Calu3 (cell line): ENCODE measurements at regions not wholly inside any gene's neighbourhood (a gene's known extent, or its start where the extent isn't known, plus 50 kb on each side); places are given as distances from the start of the nearest gene placed in this dataset.
A peak's percentile ranks its signal among the peaks of the same experiment; 100 is the strongest.

ENCODE experiments used
- BruUV-seq: library from RNA; stranded (reverse); fragments of 400-500 nt; replicated peaks from 2 replicates; lab custom pipeline; 2021; lab: Mats Ljungman, UMichigan
- CTCF ChIA-PET: fragments of 300-600 bp; sonication (Branson Sonifier 250); formaldehyde crosslinking; loops from one replicate; lab custom pipeline; 2022; ENCODE audit warnings: antibody characterized with exemption; lab: Charles Lee
- DNase-seq: peaks from one replicate; pipeline ENCODE4 v3.0.0; 2022
- H3K27ac Mint-ChIP-seq: one replicate; pipeline ENCODE4 v1.8.0; 2022; ENCODE audit warnings: mixed read lengths; ENCODE audit not compliant: unreplicated experiment
- H3K27me3 Mint-ChIP-seq: one replicate; pipeline ENCODE4 v1.8.0; 2022; ENCODE audit warnings: mixed read lengths; ENCODE audit not compliant: unreplicated experiment
- H3K36me3 Mint-ChIP-seq: one replicate; pipeline ENCODE4 v1.8.0; 2022; ENCODE audit warnings: mild to moderate bottlenecking, moderate library complexity, mixed read lengths; ENCODE audit not compliant: insufficient read depth, unreplicated experiment
- H3K4me1 Mint-ChIP-seq: one replicate; pipeline ENCODE4 v1.8.0; 2022; ENCODE audit warnings: mild to moderate bottlenecking, low read depth, mixed read lengths; ENCODE audit not compliant: unreplicated experiment
- H3K4me3 Mint-ChIP-seq: one replicate; pipeline ENCODE4 v1.8.0; 2022; ENCODE audit warnings: mild to moderate bottlenecking, low read depth, moderate library complexity, mixed read lengths; ENCODE audit not compliant: unreplicated experiment
- H3K9me3 Mint-ChIP-seq: one replicate; pipeline ENCODE4 v1.8.0; 2022; ENCODE audit warnings: low read depth, mixed read lengths; ENCODE audit not compliant: unreplicated experiment
- intact Hi-C: fragments of 100-400 bp; cut with micrococcal nuclease; formaldehyde crosslinking; loops from one replicate; pipeline ENCODE4 v1.10.0; 2022; ENCODE audit not compliant: unreplicated experiment
- TF ChIP-seq, protein P1 (sequence below): fragments of 200-600 bp; IDR thresholded peaks from one replicate; pipeline ENCODE4 v1.8.0; 2022; ENCODE audit warnings: antibody characterized with exemption; ENCODE audit not compliant: unreplicated experiment

DNA sequence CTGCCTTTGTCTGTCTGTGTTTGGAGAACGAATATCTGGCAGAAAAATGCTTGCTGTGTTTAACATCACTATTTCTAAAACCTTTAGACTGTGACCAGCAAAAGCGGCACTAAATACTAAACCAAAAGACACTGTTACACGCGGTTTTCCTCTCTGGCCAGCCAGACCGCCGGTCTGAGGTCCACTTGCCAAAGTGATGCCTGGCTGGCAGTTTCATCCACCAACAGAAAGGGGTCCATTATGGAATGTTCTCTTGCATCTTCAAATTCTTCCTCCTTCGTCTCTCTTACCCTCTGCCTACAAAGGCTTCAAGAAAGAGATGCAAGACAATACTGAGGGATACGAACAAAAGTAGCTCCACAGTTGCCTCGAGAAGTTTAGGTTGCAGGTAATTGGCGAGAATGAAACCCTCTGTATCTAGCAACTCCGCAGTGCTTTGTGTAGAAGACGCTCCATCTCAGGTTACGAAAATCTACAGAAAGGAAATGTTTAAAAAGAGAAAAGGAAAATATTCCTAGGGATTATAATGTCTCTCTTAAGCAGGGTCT is 176.6 kb downstream of the TRIM27 start:
- peaks cover 12% of the 10 kb centered on the region for H3K4me1 Mint-ChIP-seq
- CTCF ChIA-PET = interaction anchor here (0.9 to 1.4 kb wide), 4 partner anchors 11 to 90 kb away, joined by 4 to 6 read pairs (median 4); no protein-coding TSS in a partner anchor
- TF ChIP-seq, protein P1, sequence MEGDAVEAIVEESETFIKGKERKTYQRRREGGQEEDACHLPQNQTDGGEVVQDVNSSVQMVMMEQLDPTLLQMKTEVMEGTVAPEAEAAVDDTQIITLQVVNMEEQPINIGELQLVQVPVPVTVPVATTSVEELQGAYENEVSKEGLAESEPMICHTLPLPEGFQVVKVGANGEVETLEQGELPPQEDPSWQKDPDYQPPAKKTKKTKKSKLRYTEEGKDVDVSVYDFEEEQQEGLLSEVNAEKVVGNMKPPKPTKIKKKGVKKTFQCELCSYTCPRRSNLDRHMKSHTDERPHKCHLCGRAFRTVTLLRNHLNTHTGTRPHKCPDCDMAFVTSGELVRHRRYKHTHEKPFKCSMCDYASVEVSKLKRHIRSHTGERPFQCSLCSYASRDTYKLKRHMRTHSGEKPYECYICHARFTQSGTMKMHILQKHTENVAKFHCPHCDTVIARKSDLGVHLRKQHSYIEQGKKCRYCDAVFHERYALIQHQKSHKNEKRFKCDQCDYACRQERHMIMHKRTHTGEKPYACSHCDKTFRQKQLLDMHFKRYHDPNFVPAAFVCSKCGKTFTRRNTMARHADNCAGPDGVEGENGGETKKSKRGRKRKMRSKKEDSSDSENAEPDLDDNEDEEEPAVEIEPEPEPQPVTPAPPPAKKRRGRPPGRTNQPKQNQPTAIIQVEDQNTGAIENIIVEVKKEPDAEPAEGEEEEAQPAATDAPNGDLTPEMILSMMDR = no peak
- H3K4me3 Mint-ChIP-seq = peak overlapping the region; percentile 67
- H3K9me3 Mint-ChIP-seq = no peaks in the 10 kb centered on the region
- intact Hi-C loops = loop anchor here (2.0 kb wide), 1 partner anchor 18 kb away; no protein-coding TSS in a partner anchor
- H3K27ac Mint-ChIP-seq = peak overlapping the region; percentile 82
- BruUV-seq = no TSS peak
- H3K27me3 Mint-ChIP-seq = no peaks in the 10 kb centered on the region
- no peak for DNase-seq
- peaks cover 10% of the 10 kb centered on the region for H3K36me3 Mint-ChIP-seq

DNA sequence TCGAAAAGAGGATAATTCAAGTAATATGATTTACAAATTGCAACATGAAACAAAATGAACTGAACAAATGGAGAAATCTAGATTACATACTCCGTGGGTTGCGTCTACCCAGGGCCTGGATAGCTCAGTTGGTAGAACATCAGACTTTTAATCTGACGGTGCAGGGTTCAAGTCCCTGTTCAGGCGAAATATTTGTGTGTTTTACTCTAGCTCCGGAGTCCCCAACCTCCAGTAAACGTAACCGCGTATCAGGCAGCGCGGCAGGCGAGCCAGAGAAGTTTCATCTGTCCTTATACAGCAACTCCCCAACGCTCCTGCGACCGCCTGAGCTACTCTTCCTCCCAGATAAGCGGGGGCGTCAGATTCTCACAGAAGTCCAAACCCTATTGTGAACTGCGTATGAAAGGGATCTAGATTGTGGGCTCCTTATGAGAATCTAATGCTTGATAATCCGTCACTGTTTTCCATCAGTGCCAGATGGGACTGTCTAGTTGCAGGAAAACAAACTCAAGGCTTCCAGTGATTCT is 176.1 kb downstream of the TRIM27 start:
- Mint-ChIP-seq H3K9me3 (no peaks in the 10 kb centered on the region), H3K27me3 (no peaks in the 10 kb centered on the region), H3K27ac (peak overlapping the region; percentile 82), H3K4me3 (peak overlapping the region; percentile 67), H3K36me3 (peaks cover 10% of the 10 kb centered on the region), H3K4me1 (peaks cover 12% of the 10 kb centered on the region)
- peak; percentile 87 for DNase-seq
- TSS peak; percentile 100 for BruUV-seq
- intact Hi-C loops = loop anchor here (2.0 kb wide), 1 partner anchor 19 kb away; no protein-coding TSS in a partner anchor
- CTCF ChIA-PET = interaction anchor here (0.9 to 1.4 kb wide), 4 partner anchors 11 to 90 kb away, joined by 4 to 6 read pairs (median 4); no protein-coding TSS in a partner anchor
- TF ChIP-seq, protein P1 = no peak

DNA sequence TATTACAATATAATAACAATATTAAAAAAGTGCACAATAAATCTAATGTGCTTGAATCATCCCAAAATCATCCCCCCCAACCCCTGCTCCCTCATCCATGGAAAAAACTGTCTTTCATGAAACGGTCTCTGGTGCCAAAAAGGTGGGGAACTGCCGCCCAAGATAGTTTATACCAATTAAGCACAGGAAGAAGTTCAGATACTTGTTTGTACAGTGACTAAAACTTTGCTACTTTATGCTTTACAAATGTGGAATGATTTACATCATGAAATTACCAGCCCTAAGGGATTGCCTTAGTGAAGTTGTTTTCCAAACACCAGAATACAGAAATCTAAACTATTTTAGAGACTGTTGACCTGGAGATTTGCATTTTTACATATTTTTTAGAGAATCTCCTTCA is 175.6 kb downstream of the TRIM27 start:
- CTCF ChIA-PET = interaction anchor here (0.9 to 1.4 kb wide), 4 partner anchors 10 to 89 kb away, joined by 4 to 6 read pairs (median 4); no protein-coding TSS in a partner anchor
- H3K27ac Mint-ChIP-seq = no peak overlapping the region
- H3K4me3 Mint-ChIP-seq = peak overlapping the region; percentile 67

DNA sequence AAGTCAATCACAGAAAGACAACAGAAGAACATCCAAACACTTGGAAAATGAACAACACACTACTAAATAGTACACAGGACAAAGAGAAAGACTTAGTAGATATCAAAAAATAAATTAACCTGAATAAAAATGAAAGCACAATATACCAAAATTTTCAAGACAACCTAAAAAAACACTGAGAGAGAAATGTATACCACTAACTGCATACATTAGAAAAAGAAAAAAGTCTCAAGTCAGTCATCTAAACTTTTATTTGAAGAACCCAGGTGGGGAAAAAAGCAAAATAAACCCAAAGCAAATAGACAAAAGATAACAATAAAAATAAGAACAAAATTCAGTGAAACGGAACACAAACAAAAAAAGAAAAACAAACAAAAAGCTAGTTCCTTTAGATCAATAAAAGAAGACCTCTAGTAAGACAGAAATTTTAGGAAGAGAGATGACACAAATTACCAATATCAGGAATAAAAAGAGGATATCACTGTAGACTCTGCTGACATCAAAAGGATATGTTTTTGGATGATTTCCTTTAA is 172.8 kb downstream of the TRIM27 start:
- H3K4me3 Mint-ChIP-seq = no peak overlapping the region
- no peaks in the 10 kb centered on the region for H3K9me3 Mint-ChIP-seq
- no peak for DNase-seq
- H3K27me3 Mint-ChIP-seq = no peaks in the 10 kb centered on the region
- peaks cover 12% of the 10 kb centered on the region for H3K4me1 Mint-ChIP-seq
- peaks cover 10% of the 10 kb centered on the region for H3K36me3 Mint-ChIP-seq
- BruUV-seq = no TSS peak
- intact Hi-C loops = loop anchor here (10.0 kb wide), 1 partner anchor 64 kb away; no protein-coding TSS in a partner anchor
- TF ChIP-seq, protein P1 = no peak
- H3K27ac Mint-ChIP-seq = no peak overlapping the region
- CTCF ChIA-PET = interaction anchor here (0.6 kb wide), 1 partner anchor 34 kb away, joined by 3 read pairs; no protein-coding TSS in a partner anchor

More for the DNA sequence above, 175.6 kb downstream of the TRIM27 start:
- Mint-ChIP-seq H3K36me3 (peaks cover 10% of the 10 kb centered on the region), H3K27me3 (no peaks in the 10 kb centered on the region), H3K4me1 (peaks cover 12% of the 10 kb centered on the region), H3K9me3 (no peaks in the 10 kb centered on the region)
- TF ChIP-seq, protein P1 = no peak
- intact Hi-C loops = no loop called here
- BruUV-seq = no TSS peak
- no peak for DNase-seq
